AG04450 (cell line): ENCODE measurements at regions not wholly inside any gene's neighbourhood (a gene's known extent, or its start where the extent isn't known, plus 50 kb on each side); places are given as distances from the start of the nearest gene placed in this dataset.

Experiments used
- CTCF ChIA-PET: fragments of 300-600, 350-600 bp; formaldehyde crosslinking; extraction: SDS; loops from one replicate; lab custom pipeline; 2022; ENCODE audit warnings: antibody characterized with exemption, inconsistent platforms; lab: Charles Lee
- POLR2A ChIA-PET: fragments of 350-600 bp; formaldehyde crosslinking; extraction: SDS; loops from one replicate; lab custom pipeline; 2021; ENCODE audit warnings: antibody characterized with exemption, inconsistent platforms; lab: Yijun Ruan, JAX
- DNase-seq: peaks from one replicate; pipeline ENCODE4 v3.0.0-alpha.2; 2011; ENCODE audit warnings: low read depth, low spot score
- H3K27ac ChIP-seq: one replicate; pipeline ENCODE4 v1.5.1; 2012; ENCODE audit warnings: low read depth, low read length, control low read depth
- H3K27me3 ChIP-seq: one replicate; pipeline ENCODE4 v1.6.0; 2012; ENCODE audit warnings: low read length; ENCODE audit not compliant: control insufficient read depth, insufficient read depth
- H3K4me3 ChIP-seq: 2 replicates; pipeline ENCODE4 v1.5.1; 2011; ENCODE audit warnings: mild to moderate bottlenecking, low read depth, low read length, control low read depth
- H3K9me3 ChIP-seq: 2 replicates; pipeline ENCODE4 v1.5.1; 2012; ENCODE audit warnings: low read length; ENCODE audit not compliant: control insufficient read depth, insufficient read depth
- CTCF ChIP-seq: IDR thresholded peaks from 2 replicates; pipeline ENCODE4 v1.5.1; 2011; ENCODE audit warnings: low read depth, low read length, control low read depth, inconsistent platforms

GRCh38 chr13:33968520-33969507 is 150.9 kb downstream of the RFC3 start:
- Histone ChIP-seq H3K27me3 (no peaks in the 10 kb centered on the region), H3K27ac (no peak overlapping the region), H3K9me3 (no peaks in the 10 kb centered on the region), H3K4me3 (no peak overlapping the region)
- CTCF ChIA-PET = no interaction called here
- no peak for TF ChIP-seq CTCF
- DNase-seq = no peak
- POLR2A ChIA-PET = no interaction called here

- no peak overlapping the region for H3K4me3 ChIP-seq
- ChIA-PET POLR2A (no interaction called here), CTCF (no interaction called here)
- H3K27ac ChIP-seq = no peak overlapping the region
- no peak for TF ChIP-seq CTCF
- H3K9me3 ChIP-seq = no peaks in the 10 kb centered on the region
- DNase-seq = no peak
- no peaks in the 10 kb centered on the region for H3K27me3 ChIP-seq
Measured at GRCh38 chr13:33970746-33971561, 153.0 kb downstream of the RFC3 start.

GRCh38 chr13:33971562-33971819 is 153.5 kb downstream of the RFC3 start:
- ChIA-PET CTCF (no interaction called here), POLR2A (no interaction called here)
- no peaks in the 10 kb centered on the region for H3K9me3 ChIP-seq
- H3K27ac ChIP-seq = no peak overlapping the region
- TF ChIP-seq CTCF = no peak
- no peak overlapping the region for H3K4me3 ChIP-seq
- DNase-seq = no peak
- H3K27me3 ChIP-seq = no peaks in the 10 kb centered on the region

GRCh38 chr13:33973194-33973593 is 155.2 kb downstream of the RFC3 start:
- ChIA-PET CTCF (no interaction called here), POLR2A (no interaction called here)
- Histone ChIP-seq H3K27ac (no peak overlapping the region), H3K9me3 (no peaks in the 10 kb centered on the region), H3K4me3 (no peak overlapping the region), H3K27me3 (no peaks in the 10 kb centered on the region)
- DNase-seq = no peak
- TF ChIP-seq CTCF = no peak

GRCh38 chr13:33976965-33977364 is 159.0 kb downstream of the RFC3 start:
- no peak overlapping the region for H3K4me3 ChIP-seq
- DNase-seq = no peak
- no peak for TF ChIP-seq CTCF
- ChIA-PET POLR2A (no interaction called here), CTCF (no interaction called here)
- H3K27me3 ChIP-seq = no peaks in the 10 kb centered on the region
- no peaks in the 10 kb centered on the region for H3K9me3 ChIP-seq
- no peak overlapping the region for H3K27ac ChIP-seq
